ENCODE measurements at regions not wholly inside any gene's neighbourhood (a gene's known extent, or its start where the extent isn't known, plus 50 kb on each side); places are given as distances from the start of the nearest gene placed in this dataset.

GRCh38 chr1:56370513-56370912 is 208.8 kb downstream of the PLPP3 start:
- no peak for TF ChIP-seq ZNF274 (IDR thresholded peaks at IDR 0.05; ENCODE audit: low read depth, low read length)
- H3K4me3 ChIP-seq (ENCODE audit: low read length) = no peak overlapping the region

GRCh38 chr1:56363007-56363770 is 216.2 kb downstream of the PLPP3 start:
- no peak for TF ChIP-seq ZNF274 (IDR thresholded peaks at IDR 0.05; ENCODE audit: low read depth, low read length)
- no peak overlapping the region for H3K4me3 ChIP-seq (ENCODE audit: low read length)

- TF ChIP-seq ZNF274 (IDR thresholded peaks at IDR 0.05; ENCODE audit: low read depth, low read length) = no peak
- H3K4me3 ChIP-seq (ENCODE audit: low read length) = no peak overlapping the region
These were observed 219.3 kb downstream of the PLPP3 start for GRCh38 chr1:56360021-56360420.

- no peak overlapping the region for H3K4me3 ChIP-seq (ENCODE audit: low read length)
- no peak for TF ChIP-seq ZNF274 (IDR thresholded peaks at IDR 0.05; ENCODE audit: low read depth, low read length)
These were observed 220.3 kb downstream of the PLPP3 start for GRCh38 chr1:56359056-56359455.

GRCh38 chr1:56357927-56358690 is 221.3 kb downstream of the PLPP3 start:
- no peak for TF ChIP-seq ZNF274 (IDR thresholded peaks at IDR 0.05; ENCODE audit: low read depth, low read length)
- no peak overlapping the region for H3K4me3 ChIP-seq (ENCODE audit: low read length)

GRCh38 chr1:56356376-56356990 is 222.9 kb downstream of the PLPP3 start:
- TF ChIP-seq ZNF274 (IDR thresholded peaks at IDR 0.05; ENCODE audit: low read depth, low read length) = no peak
- no peak overlapping the region for H3K4me3 ChIP-seq (ENCODE audit: low read length)

- H3K4me3 ChIP-seq (ENCODE audit: low read length) = no peak overlapping the region
- TF ChIP-seq ZNF274 (IDR thresholded peaks at IDR 0.05; ENCODE audit: low read depth, low read length) = no peak
These were observed 223.4 kb downstream of the PLPP3 start for GRCh38 chr1:56355918-56356317.

- no peak overlapping the region for H3K4me3 ChIP-seq (ENCODE audit: low read length)
- TF ChIP-seq ZNF274 (IDR thresholded peaks at IDR 0.05; ENCODE audit: low read depth, low read length) = no peak
These were observed 223.9 kb downstream of the PLPP3 start for GRCh38 chr1:56355422-56355821.

GRCh38 chr1:56345831-56346230 is 233.5 kb downstream of the PLPP3 start:
- H3K4me3 ChIP-seq (ENCODE audit: low read length) = no peak overlapping the region
- TF ChIP-seq ZNF274 (IDR thresholded peaks at IDR 0.05; ENCODE audit: low read depth, low read length) = no peak

GRCh38 chr1:56340977-56341376 is 238.4 kb downstream of the PLPP3 start:
- TF ChIP-seq ZNF274 (IDR thresholded peaks at IDR 0.05; ENCODE audit: low read depth, low read length) = no peak
- H3K4me3 ChIP-seq (ENCODE audit: low read length) = no peak overlapping the region

GRCh38 chr1:56339786-56340465 is 239.4 kb downstream of the PLPP3 start:
- no peak for TF ChIP-seq ZNF274 (IDR thresholded peaks at IDR 0.05; ENCODE audit: low read depth, low read length)
- H3K4me3 ChIP-seq (ENCODE audit: low read length) = no peak overlapping the region

GRCh38 chr1:56339093-56339492 is 240.3 kb downstream of the PLPP3 start:
- no peak overlapping the region for H3K4me3 ChIP-seq (ENCODE audit: low read length)
- TF ChIP-seq ZNF274 (IDR thresholded peaks at IDR 0.05; ENCODE audit: low read depth, low read length) = no peak

GRCh38 chr1:56336982-56337381 is 242.4 kb downstream of the PLPP3 start:
- H3K4me3 ChIP-seq (ENCODE audit: low read length) = no peak overlapping the region
- no peak for TF ChIP-seq ZNF274 (IDR thresholded peaks at IDR 0.05; ENCODE audit: low read depth, low read length)

- TF ChIP-seq ZNF274 (IDR thresholded peaks at IDR 0.05; ENCODE audit: low read depth, low read length) = no peak
- H3K4me3 ChIP-seq (ENCODE audit: low read length) = no peak overlapping the region
These were observed 244.0 kb downstream of the PLPP3 start for GRCh38 chr1:56335394-56335793.

All from GM08714 (cell line).